ENCODE measurements at regions not wholly inside any gene's neighbourhood (a gene's known extent, or its start where the extent isn't known, plus 50 kb on each side); places are given as distances from the start of the nearest gene placed in this dataset.

DNA sequence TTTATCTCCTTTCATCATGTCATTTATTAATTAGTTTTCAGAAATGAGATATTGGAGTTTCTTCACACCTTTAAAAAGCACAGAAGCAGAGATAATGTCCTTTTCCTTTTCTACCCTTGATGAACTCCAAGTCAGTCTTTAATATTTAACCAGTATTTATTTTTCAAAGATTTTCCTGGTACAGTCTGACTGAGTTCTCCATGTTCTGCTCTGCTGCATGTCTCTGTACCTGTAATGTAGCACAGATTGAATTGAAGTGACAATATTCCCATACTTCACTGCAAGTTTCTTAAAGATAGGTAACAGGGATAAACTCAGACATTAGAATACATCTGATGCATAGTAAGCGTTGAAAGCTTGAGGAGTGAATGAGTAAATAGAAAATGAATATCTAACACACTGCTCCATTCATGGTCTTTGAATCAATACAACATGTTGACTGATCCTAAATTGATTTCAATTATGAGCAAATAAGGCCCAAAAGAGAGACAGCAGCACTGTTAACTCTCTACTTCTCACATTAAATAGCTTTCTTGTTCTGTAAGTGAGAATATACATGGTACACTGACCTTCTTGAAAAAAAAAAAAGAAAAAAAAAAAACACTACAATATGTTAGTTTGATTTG lies 1323.6 kb upstream of the PRR20A start:
- WGBS, 5 donors, result 91 to 97% (median 94%) methylated on average over 1 of the region's 1 CpG
- Histone ChIP-seq H3K4me1 (no peaks in the 10 kb centered on the region), H3K4me3 (no peak overlapping the region), H3K27ac (no peak overlapping the region), H3K36me3 (no peaks in the 10 kb centered on the region), H3K9me3 (peaks cover 0 to 30% (median 19%) of the 10 kb centered on the region in 8 donors), H3K27me3 (replicated peaks in 1 of 7) (no peaks in the 10 kb centered on the region)
- intact Hi-C loops (cut with DNase I; ENCODE audit: low total_unique reads), result no loop called here
- DNase-seq, result no peak
- TF ChIP-seq POLR2A (IDR thresholded peaks at IDR 0.05) (no peak), POLR2AphosphoS5 (IDR thresholded peaks at IDR 0.05) (no peak)
- TF ChIP-seq, protein P1, sequence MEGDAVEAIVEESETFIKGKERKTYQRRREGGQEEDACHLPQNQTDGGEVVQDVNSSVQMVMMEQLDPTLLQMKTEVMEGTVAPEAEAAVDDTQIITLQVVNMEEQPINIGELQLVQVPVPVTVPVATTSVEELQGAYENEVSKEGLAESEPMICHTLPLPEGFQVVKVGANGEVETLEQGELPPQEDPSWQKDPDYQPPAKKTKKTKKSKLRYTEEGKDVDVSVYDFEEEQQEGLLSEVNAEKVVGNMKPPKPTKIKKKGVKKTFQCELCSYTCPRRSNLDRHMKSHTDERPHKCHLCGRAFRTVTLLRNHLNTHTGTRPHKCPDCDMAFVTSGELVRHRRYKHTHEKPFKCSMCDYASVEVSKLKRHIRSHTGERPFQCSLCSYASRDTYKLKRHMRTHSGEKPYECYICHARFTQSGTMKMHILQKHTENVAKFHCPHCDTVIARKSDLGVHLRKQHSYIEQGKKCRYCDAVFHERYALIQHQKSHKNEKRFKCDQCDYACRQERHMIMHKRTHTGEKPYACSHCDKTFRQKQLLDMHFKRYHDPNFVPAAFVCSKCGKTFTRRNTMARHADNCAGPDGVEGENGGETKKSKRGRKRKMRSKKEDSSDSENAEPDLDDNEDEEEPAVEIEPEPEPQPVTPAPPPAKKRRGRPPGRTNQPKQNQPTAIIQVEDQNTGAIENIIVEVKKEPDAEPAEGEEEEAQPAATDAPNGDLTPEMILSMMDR (IDR thresholded peaks at IDR 0.05 in 8 of 11, conservative IDR thresholded peaks at IDR 0.05 in 3 of 11), result no peak

DNA sequence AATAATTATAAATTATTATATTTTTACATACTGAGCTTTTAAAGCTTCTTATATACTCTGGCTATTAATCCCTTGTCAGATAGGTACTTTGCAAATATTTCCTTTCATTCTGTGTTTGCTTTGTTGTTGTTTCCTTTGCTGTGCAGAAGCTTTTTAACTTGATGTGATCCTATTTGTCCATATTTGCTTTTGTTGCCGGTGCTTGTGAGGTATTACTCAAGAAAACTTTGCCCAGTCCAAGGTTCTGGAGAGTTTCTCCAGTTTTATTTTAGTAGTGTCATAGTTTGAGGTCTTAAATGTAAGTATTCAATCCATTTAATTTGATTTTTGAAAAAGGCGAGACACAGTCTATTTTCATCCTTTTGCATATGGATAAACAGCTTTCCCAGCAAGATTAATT lies 1319.9 kb upstream of the PRR20A start:
- no peak for DNase-seq
- Histone ChIP-seq H3K9me3 (peaks cover 0 to 13% (median 2%) of the 10 kb centered on the region in 8 donors), H3K27ac (no peak overlapping the region), H3K36me3 (no peaks in the 10 kb centered on the region), H3K4me3 (no peak overlapping the region), H3K27me3 (replicated peaks in 1 of 7) (no peaks in the 10 kb centered on the region), H3K4me1 (no peaks in the 10 kb centered on the region)
- 73 to 91% (median 84%) methylated on average over 2 of the region's 2 CpGs for WGBS, 5 donors
- intact Hi-C loops (cut with DNase I; ENCODE audit: low total_unique reads), result no loop called here
- TF ChIP-seq POLR2A (IDR thresholded peaks at IDR 0.05) (no peak), POLR2AphosphoS5 (IDR thresholded peaks at IDR 0.05) (no peak)
- TF ChIP-seq, protein P1 (IDR thresholded peaks at IDR 0.05 in 8 of 11, conservative IDR thresholded peaks at IDR 0.05 in 3 of 11), result no peak

DNA sequence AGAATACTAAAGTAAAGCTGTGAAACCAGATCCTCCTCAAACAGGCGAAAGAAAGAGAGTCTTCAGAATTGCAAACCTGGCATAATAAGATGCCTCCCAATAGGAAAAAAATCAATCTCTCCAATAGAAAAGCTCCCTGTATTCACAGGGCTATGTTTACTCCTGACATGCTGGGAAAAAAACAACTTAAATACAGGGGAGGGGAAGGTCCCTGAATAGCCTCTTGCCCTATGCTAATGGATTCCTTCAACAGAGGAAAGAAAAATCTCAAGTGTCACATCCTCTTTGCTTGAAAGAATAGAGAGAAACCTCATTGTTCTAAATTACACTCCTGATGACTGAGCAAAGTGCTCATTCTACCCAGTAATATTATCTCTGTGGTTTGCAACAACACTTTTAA lies 1271.1 kb upstream of the PRR20A start:
- TF ChIP-seq POLR2AphosphoS5 (IDR thresholded peaks at IDR 0.05), result no peak
- TF ChIP-seq, protein P1 (IDR thresholded peaks at IDR 0.05 in 8 of 11, conservative IDR thresholded peaks at IDR 0.05 in 3 of 11), result no peak
- Histone ChIP-seq H3K36me3 (no peaks in the 10 kb centered on the region), H3K9me3 (peaks cover 0 to 95% (median 71%) of the 10 kb centered on the region in 8 donors), H3K27me3 (replicated peaks in 1 of 7) (no peaks in the 10 kb centered on the region), H3K4me3 (no peak overlapping the region), H3K27ac (no peak overlapping the region), H3K4me1 (no peaks in the 10 kb centered on the region)
- intact Hi-C loops (cut with DNase I; ENCODE audit: low total_unique reads), result no loop called here
- DNase-seq, result no peak
- WGBS, 5 donors, result 68 to 85% (median 71%) methylated on average over 1 of the region's 1 CpG

DNA sequence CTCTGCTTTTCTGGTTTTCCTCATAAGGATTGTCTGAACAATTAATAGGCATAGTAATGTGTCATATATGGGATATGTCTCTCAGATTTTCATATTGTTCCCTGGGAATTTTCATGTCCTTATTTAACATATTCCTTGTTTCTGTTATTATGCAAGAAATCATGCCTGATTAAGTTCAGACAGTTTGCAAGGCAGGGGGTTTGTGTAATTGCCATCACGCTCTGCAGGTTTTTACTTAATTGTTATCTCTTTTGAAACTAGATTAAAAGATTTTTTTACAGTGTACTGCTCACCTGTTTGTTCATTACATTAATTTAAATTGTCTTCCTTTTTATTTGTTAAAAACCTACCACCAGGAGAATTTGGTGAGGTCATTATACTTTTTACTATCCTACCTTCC lies 1253.2 kb upstream of the PRR20A start:
- Histone ChIP-seq H3K27me3 (replicated peaks in 1 of 7) (no peaks in the 10 kb centered on the region), H3K4me1 (no peaks in the 10 kb centered on the region), H3K9me3 (peaks cover 0 to 36% (median 21%) of the 10 kb centered on the region in 8 donors), H3K27ac (no peak overlapping the region), H3K4me3 (no peak overlapping the region), H3K36me3 (no peaks in the 10 kb centered on the region)
- no peak for DNase-seq
- intact Hi-C loops (cut with DNase I; ENCODE audit: low total_unique reads), result no loop called here
- 68 to 94% (median 88%) methylated on average over 1 of the region's 1 CpG for WGBS, 5 donors
- no peak for TF ChIP-seq POLR2AphosphoS5 (IDR thresholded peaks at IDR 0.05)
- TF ChIP-seq POLR2A (IDR thresholded peaks at IDR 0.05), result no peak
- TF ChIP-seq, protein P1 (IDR thresholded peaks at IDR 0.05 in 8 of 11, conservative IDR thresholded peaks at IDR 0.05 in 3 of 11), result no peak

Measured in spleen (tissue), 11 donors.